CD14-positive monocyte (primary cell): ENCODE measurements at regions not wholly inside any gene's neighbourhood (a gene's known extent, or its start where the extent isn't known, plus 50 kb on each side); places are given as distances from the start of the nearest gene placed in this dataset.

ENCODE experiments used
- DNase-seq, 3 donors: peaks; one replicate each; pipeline ENCODE4 v3.0.0-alpha.2; 2011 to 2022
- H2AFZ ChIP-seq: 2 replicates; pipeline ENCODE4 v1.6.0; 2012; ENCODE audit warnings: mild to moderate bottlenecking, low read depth, low read length, inconsistent platforms; ENCODE audit not compliant: insufficient read depth, poor library complexity, severe bottlenecking
- H3K27ac ChIP-seq, 2 donors: 1 replicate in 1 of 2; 2 replicates in 1 of 2; pipeline ENCODE4 v1.5.1; 2012 to 2013; ENCODE audit warnings: low read length in 2 of 2, control low read depth in 1 of 2, inconsistent platforms in 1 of 2, low read depth in 1 of 2, mild to moderate bottlenecking in 1 of 2
- H3K27me3 ChIP-seq, 2 donors: one replicate each; pipeline versions ENCODE4 v1.6.0 to v1.6.1; 2011 to 2013; ENCODE audit warnings: low read length in 2 of 2; ENCODE audit not compliant: control insufficient read depth in 2 of 2, insufficient read depth in 2 of 2
- H3K36me3 ChIP-seq, 2 donors: replicated peaks in 1 of 2; 1 replicate in 1 of 2; 2 replicates in 1 of 2; pipeline versions ENCODE4 v1.5.1 to v1.6.1; 2012 to 2013; ENCODE audit warnings: low read length in 2 of 2, control low read depth in 1 of 2, inconsistent platforms in 1 of 2, mild to moderate bottlenecking in 1 of 2; ENCODE audit not compliant: insufficient read depth in 2 of 2, control insufficient read depth in 1 of 2
- H3K4me1 ChIP-seq, 2 donors: 1 replicate in 1 of 2; 2 replicates in 1 of 2; pipeline versions ENCODE4 v1.5.1 to v1.6.1; 2012 to 2013; ENCODE audit warnings: low read length in 2 of 2, control low read depth in 1 of 2, inconsistent platforms in 1 of 2, mild to moderate bottlenecking in 1 of 2, moderate library complexity in 1 of 2; ENCODE audit not compliant: insufficient read depth in 2 of 2, control insufficient read depth in 1 of 2
- H3K4me2 ChIP-seq: replicated peaks from 2 replicates; pipeline ENCODE3; 2012; ENCODE audit warnings: low read length, moderate library complexity, mild to moderate bottlenecking; ENCODE audit not compliant: poor library complexity, severe bottlenecking; ENCODE audit errors: extremely low read depth
- H3K4me3 ChIP-seq, 3 experiments: fragments of 200-600 bp in 1 of 3; sonication (generic) in 1 of 3; replicated peaks in 1 of 3; 1 replicate in 2 of 3; 2 replicates in 1 of 3; pipeline ENCODE4 v1.5.1; 2011 to 2013; ENCODE audit warnings: low read length in 3 of 3, mild to moderate bottlenecking in 3 of 3, control low read depth in 2 of 3, low read depth in 2 of 3, inconsistent platforms in 1 of 3, moderate library complexity in 1 of 3
- H3K79me2 ChIP-seq: 2 replicates; pipeline ENCODE4 v1.6.0; 2012; ENCODE audit warnings: mild to moderate bottlenecking, control low read depth, inconsistent platforms, low read length, moderate library complexity; ENCODE audit not compliant: insufficient read depth
- H3K9ac ChIP-seq: 2 replicates; pipeline ENCODE4 v1.6.0; 2017; ENCODE audit warnings: low read length, mild to moderate bottlenecking; ENCODE audit not compliant: insufficient read depth, poor library complexity, severe bottlenecking
- H3K9me3 ChIP-seq, 2 donors: replicated peaks in 1 of 2; 1 replicate in 1 of 2; 2 replicates in 1 of 2; pipeline versions ENCODE4 v1.5.1 to v1.6.1; 2012 to 2013; ENCODE audit warnings: low read length in 2 of 2, control low read depth in 1 of 2; ENCODE audit not compliant: control insufficient read depth in 1 of 2, insufficient read depth in 1 of 2
- H4K20me1 ChIP-seq: 2 replicates; pipeline ENCODE4 v1.6.0; 2012; ENCODE audit warnings: mild to moderate bottlenecking, low read length, control low read depth, moderate library complexity; ENCODE audit not compliant: insufficient read depth
- H3K27ac Mint-ChIP-seq, 7 donors: one replicate each; pipeline ENCODE4 v1.8.0; 2020; ENCODE audit warnings: mild to moderate bottlenecking in 7 of 7, mixed read lengths in 7 of 7, moderate library complexity in 6 of 7, inconsistent platforms in 2 of 7
- H3K27me3 Mint-ChIP-seq, 3 donors: one replicate each; pipeline ENCODE4 v1.8.0; 2021 to 2022; ENCODE audit warnings: low read depth in 3 of 3, mild to moderate bottlenecking in 3 of 3, mixed read lengths in 3 of 3, moderate library complexity in 3 of 3, inconsistent platforms in 1 of 3
- H3K36me3 Mint-ChIP-seq, 2 donors: one replicate each; pipeline ENCODE4 v1.8.0; 2020; ENCODE audit warnings: mixed read lengths in 2 of 2, inconsistent platforms in 1 of 2, mild to moderate bottlenecking in 1 of 2
- H3K4me1 Mint-ChIP-seq: one replicate; pipeline ENCODE4 v1.8.0; 2020; ENCODE audit warnings: mild to moderate bottlenecking, mixed read lengths
- H3K4me3 Mint-ChIP-seq, 2 donors: one replicate each; pipeline ENCODE4 v1.8.0; 2020; ENCODE audit warnings: mild to moderate bottlenecking in 2 of 2, mixed read lengths in 2 of 2, moderate library complexity in 1 of 2
- H3K9me3 Mint-ChIP-seq, 7 donors: one replicate each; pipeline ENCODE4 v1.8.0; 2020 to 2022; ENCODE audit warnings: mixed read lengths in 7 of 7, mild to moderate bottlenecking in 6 of 7, moderate library complexity in 6 of 7, inconsistent platforms in 2 of 7
- CTCF ChIP-seq: fragments of 200-600 bp; IDR thresholded peaks from one replicate; pipeline ENCODE4 v1.8.0; 2022; ENCODE audit warnings: antibody characterized with exemption, mild to moderate bottlenecking
- WGBS: methylation state at CpG from one replicate; pipeline ENCODE4 v1.1.5; 2013; ENCODE audit warnings: missing lambda C conversion rate; ENCODE audit not compliant: insufficient coverage; 5-methylcytosine and 5-hydroxymethylcytosine counted together
- intact Hi-C, 2 donors: fragments of 100-400 bp; cut with micrococcal nuclease; formaldehyde crosslinking; loops; one replicate each; pipeline versions ENCODE4 v1.15.0 to v1.15.1; 2023

DNA sequence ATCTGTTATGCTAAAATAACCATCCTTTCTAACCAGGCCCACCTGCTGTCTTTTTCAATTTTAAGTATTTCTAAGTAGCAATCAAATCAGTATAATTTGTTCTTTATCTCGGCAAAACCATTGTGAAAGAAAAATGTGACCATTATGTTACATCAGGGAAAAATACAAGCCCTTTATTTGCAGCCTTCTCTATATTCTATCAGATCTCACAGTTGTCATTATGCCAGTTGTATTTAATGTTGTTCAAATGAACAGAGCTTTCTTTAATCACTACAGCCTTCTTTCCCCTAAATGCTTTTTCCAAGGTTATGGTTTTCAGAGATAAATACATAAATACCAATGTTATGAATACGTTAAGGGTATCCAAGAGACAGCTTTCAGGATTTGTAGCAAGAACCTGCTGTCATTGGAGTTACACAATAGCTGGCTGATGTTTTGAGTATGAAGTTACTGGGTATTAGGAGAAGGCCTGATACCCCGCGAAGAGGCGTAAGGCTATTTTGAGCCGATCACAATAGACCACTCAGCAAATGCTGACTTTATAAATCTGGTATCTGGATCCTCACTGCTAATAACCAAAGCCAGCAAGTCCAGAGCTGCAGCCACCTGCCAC lies 406.3 kb downstream of the CADM1 start:
- Mint-ChIP-seq H3K27ac (no peak overlapping the region), H3K4me3 (no peak overlapping the region), H3K36me3 (no peaks in the 10 kb centered on the region), H3K9me3 (peaks cover 0 to 8% (median 3%) of the 10 kb centered on the region in 7 donors), H3K4me1 (no peaks in the 10 kb centered on the region), H3K27me3 (peaks cover 0 to 2% (median 2%) of the 10 kb centered on the region in 3 donors)
- DNase-seq: no peak
- Histone ChIP-seq H3K79me2 (no peaks in the 10 kb centered on the region), H3K27me3 (no peaks in the 10 kb centered on the region), H3K27ac (no peak overlapping the region), H3K9ac (no peak overlapping the region), H3K4me1 (no peaks in the 10 kb centered on the region), H3K9me3 (no peaks in the 10 kb centered on the region), H3K4me2 (no peak overlapping the region), H3K4me3 (no peak overlapping the region), H4K20me1 (no peaks in the 10 kb centered on the region), H3K36me3 (no peaks in the 10 kb centered on the region), H2AFZ (no peak overlapping the region)
- no peak for TF ChIP-seq CTCF
- intact Hi-C loops: no loop called here
- 75% methylated on average over 4 of the region's 6 CpGs for WGBS

DNA sequence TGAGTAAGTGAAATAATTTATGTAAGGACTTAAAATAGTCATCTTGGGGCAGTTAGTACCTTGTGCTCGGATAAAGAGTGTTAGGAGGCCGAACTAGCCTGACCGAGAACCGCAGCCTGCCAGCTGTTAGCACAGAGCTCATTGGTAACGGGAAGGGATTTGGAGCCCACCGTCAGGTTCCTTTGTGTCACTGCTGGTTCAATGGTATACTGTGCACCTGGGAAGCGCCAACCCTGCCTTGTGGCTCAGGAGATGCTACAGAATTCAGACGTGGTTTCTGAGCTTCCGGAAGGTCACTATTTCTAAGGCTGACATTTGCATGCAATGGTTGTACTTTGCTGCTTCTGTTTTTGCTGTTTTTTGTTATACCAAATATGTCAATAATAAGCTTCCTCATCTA lies 403.5 kb downstream of the CADM1 start:
- Histone ChIP-seq H2AFZ (no peak overlapping the region), H3K4me3 (no peak overlapping the region), H3K79me2 (no peaks in the 10 kb centered on the region), H3K4me2 (no peak overlapping the region), H3K27ac (no peak overlapping the region), H3K4me1 (no peaks in the 10 kb centered on the region), H3K36me3 (no peaks in the 10 kb centered on the region), H3K9me3 (no peaks in the 10 kb centered on the region), H3K27me3 (no peaks in the 10 kb centered on the region), H4K20me1 (no peaks in the 10 kb centered on the region), H3K9ac (no peak overlapping the region)
- Mint-ChIP-seq H3K27me3 (peaks cover 0 to 2% (median 2%) of the 10 kb centered on the region in 3 donors), H3K4me1 (no peaks in the 10 kb centered on the region), H3K9me3 (peaks cover 0 to 7% (median 2%) of the 10 kb centered on the region in 7 donors), H3K27ac (no peak overlapping the region), H3K36me3 (no peaks in the 10 kb centered on the region), H3K4me3 (no peak overlapping the region)
- no peak for TF ChIP-seq CTCF
- WGBS: 86% methylated on average over 7 of the region's 9 CpGs
- intact Hi-C loops: no loop called here
- DNase-seq: no peak
